ENCODE measurements at regions not wholly inside any gene's neighbourhood (a gene's known extent, or its start where the extent isn't known, plus 50 kb on each side); places are given as distances from the start of the nearest gene placed in this dataset.
"Not testable (repeated sequence)": the region's sequence is repeated elsewhere in the genome, so short reads cannot be mapped to it uniquely, and the experiment has no call there.

DNA sequence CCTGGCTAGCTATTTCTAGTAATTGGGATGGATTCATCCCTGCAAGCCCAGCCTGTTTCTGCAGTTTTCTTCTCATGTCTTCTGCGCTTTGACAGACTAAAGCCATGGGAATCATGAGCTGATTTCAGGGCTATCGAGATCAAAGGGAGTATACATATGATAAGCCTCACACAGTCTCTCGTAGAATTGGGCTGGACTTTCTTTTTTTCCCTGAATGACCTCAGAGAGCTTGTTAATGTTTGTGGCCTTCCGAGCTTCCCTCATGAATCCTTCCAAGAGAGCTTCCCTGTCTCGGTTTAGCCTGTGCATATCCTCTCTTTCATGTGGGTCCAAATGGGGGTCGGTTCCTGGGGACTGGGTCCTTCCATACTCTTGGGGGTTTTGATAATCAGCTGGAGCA is 130.3 kb downstream of the ADRA2C start:
- H3K4me3 ChIP-seq (ENCODE audit: low read depth, low read length) = no peak overlapping the region
- TF ChIP-seq CTCF (IDR thresholded peaks at IDR 0.05; ENCODE audit: low read depth, low read length, missing control alignments) = no peak
- DNase-seq (ENCODE audit: low read depth) = no peak

DNA sequence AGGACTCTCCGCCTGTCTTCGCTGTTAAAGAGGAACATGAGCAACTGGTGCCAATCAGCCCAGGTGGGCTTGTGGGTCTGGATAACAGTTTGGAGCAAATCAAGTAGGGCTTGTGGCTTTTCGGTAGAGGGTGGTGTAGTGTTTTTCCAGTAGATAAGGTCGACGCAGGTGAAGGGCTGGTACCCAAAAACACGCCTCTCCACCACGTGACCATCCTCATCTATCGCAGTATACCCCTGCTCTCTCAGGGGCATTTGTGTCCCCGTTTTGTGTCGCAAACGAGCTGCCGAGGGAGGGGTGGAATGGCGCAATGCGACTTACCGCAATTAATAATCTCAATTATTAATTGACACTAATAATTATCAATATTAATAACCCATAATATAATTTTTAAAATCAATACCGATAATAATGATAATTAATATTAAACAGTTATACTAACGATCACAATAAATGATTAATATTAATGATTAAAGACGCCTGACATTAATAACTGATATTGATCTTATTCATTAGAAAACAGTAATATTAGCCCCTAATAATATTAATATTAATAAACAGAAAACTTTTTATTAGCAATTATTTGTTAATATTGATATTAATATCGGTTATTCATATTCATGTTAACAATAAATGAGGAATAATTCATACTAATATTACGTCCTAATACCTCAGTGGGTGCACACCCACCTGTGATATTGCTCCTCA is 130.8 kb downstream of the ADRA2C start:
- DNase-seq (ENCODE audit: low read depth); H3K4me3 ChIP-seq (ENCODE audit: low read depth, low read length): not testable (repeated sequence)

DNA sequence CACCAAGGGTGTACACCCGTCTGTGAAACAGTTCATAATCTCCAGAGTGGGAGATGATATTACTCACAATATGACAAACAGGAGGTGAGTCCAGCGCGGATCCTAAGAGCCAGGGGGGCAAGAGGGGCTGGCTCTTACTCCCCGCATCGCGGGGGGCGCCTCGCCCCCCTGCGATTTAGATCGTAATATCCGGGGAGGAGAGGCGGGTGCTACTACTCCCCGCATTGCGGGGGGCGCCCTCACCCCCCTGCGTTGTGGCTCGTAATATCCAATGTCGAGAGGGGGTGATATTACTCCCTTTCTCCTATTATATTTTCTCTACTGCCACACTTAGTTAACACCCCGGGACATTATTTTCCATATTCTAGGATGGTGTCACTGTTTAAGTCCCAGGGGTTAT is 131.9 kb downstream of the ADRA2C start:
- DNase-seq (ENCODE audit: low read depth) = no peak
- no peak overlapping the region for H3K4me3 ChIP-seq (ENCODE audit: low read depth, low read length)
- no peak for TF ChIP-seq CTCF (IDR thresholded peaks at IDR 0.05; ENCODE audit: low read depth, low read length, missing control alignments)

DNA sequence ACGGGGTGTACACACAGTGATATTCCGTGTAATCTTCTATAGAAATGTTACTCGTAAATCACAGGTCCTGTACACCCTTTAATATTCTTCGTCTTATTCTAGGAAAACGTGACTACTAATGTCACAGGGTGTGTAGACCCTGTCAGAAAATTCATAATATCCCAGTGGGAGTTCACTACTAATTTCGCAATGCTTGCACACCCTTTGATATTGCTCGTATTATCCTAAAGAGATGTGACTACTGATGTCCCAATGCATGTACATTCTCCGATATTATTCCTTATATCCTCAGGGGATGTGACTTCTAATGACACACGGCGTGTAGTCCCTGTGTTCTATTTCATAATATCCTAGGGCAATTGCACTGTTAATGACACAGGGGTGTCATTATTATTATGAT is 132.7 kb downstream of the ADRA2C start:
- not testable (repeated sequence) for DNase-seq (ENCODE audit: low read depth); H3K4me3 ChIP-seq (ENCODE audit: low read depth, low read length)

DNA sequence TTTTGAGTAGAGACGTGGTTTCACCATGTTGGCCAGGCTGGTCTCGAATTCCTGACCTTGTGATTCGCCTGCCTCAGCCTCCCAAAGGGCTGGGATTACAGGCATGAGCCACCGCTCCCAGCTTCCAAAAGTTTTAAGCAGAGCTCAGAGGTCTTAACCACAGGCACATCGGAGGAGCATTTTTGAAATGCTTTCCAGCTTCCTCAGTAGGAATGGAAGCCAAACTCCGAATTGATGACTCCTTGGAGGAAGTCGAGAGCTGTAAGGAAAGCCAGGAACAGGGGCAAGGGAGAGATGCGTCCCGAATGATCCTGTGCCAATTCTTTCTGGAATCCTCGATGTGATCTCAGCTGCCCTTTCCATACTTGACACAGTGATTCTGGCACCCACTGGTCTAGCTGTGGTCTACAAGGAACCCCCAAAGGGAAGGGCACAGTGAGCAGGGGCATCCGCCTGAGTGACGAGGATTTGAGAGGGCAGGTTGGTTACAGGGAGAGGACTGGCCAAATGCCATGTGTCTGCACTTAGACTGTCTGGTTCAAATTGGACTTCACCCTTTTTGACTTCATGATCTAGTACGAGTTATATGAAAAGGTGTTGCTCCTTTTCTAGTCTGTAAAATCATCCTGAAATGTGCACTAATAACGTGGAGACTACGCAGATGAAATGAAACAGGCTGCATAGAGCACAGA is 138.2 kb downstream of the ADRA2C start:
- not testable (repeated sequence) for DNase-seq (ENCODE audit: low read depth); H3K4me3 ChIP-seq (ENCODE audit: low read depth, low read length)

GRCh38 chr4:3909616-3910015 is 143.4 kb downstream of the ADRA2C start:
- not testable (repeated sequence) for DNase-seq (ENCODE audit: low read depth); H3K4me3 ChIP-seq (ENCODE audit: low read depth, low read length)

DNA sequence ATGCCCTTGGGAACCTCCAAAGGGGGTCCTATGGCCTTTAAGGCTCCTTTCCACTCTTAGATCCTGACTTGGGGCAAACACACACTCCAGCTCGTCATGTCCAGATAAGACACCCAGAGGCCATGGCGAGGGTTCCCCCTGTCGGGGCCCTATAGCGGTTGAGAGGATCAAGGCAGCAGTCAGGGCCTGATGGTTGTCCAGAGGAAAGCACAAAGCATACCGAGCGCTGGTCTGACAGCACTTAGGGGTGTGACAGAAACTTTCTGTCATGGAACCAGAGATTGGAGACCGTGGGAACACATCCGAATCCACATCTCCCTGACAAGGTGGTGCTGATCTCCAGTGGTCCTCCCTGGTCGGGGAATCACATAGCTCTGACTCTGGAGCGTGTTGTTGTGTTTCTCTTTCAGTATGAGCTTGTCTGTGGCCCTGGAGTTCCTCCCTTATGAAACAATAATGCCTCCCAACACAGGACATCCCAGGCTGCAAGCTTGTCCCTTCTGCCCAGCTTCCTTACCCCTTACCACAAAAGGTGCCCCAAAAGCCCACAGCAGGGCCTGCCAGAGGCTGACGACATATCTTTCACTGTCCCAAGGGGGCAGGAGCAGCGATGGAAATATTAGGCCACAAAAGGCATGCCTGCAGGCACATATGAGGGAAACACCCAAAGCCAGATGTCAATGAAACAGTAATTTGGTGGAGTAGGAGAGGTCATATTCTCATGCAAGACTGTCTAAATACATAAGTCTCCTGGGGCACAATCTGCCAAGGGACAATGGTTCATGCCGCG is 144.2 kb downstream of the ADRA2C start:
- DNase-seq (ENCODE audit: low read depth); H3K4me3 ChIP-seq (ENCODE audit: low read depth, low read length): not testable (repeated sequence)

DNA sequence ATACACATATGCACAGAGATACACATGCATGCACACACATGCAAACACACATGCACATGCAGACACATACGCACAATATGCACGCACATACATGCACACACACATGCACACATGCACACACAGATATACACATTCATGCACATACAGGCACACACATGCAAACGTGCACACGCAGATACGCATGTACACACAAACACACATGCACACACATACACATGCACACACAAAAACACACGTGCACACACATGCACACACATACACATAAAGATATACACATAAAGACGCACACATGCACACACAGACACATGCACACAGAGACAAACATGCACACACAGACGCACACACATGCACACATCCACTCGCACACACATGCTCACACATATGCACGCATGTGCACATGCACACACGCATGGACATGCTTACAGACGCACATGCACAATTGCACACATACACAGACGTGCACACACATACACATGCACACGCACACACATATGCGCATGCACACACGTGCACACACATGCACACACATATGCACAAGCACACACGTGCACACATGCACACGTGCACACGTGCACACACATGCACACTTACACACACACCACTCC is 145.2 kb downstream of the ADRA2C start:
- no peak for TF ChIP-seq CTCF (IDR thresholded peaks at IDR 0.05; ENCODE audit: low read depth, low read length, missing control alignments)
- no peak overlapping the region for H3K4me3 ChIP-seq (ENCODE audit: low read depth, low read length)
- DNase-seq (ENCODE audit: low read depth) = no peak

- not testable (repeated sequence) for H3K4me3 ChIP-seq (ENCODE audit: low read depth, low read length); DNase-seq (ENCODE audit: low read depth)
Observed at GRCh38 chr4:3914511-3914910, 148.3 kb downstream of the ADRA2C start.

DNA sequence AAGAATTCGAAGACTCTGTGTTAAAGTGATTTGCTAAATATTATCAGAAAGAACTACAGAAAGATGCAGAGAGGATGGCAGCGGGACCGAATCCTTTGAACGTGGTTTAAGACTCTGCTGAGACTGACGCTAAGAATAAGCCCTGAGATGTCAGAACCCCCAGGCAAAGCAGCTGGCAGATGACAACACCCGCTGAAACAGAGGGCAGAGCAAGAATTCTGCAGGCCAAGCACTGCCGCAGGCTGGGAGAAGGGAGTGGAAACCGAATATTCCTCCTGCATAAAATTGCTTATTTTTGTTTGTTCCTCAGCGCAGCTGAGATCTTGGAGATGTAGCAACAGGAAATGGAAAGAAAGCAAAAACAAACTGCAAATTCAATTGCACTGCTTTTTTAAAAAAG is 153.3 kb downstream of the ADRA2C start:
- DNase-seq (ENCODE audit: low read depth); H3K4me3 ChIP-seq (ENCODE audit: low read depth, low read length): not testable (repeated sequence)

DNA sequence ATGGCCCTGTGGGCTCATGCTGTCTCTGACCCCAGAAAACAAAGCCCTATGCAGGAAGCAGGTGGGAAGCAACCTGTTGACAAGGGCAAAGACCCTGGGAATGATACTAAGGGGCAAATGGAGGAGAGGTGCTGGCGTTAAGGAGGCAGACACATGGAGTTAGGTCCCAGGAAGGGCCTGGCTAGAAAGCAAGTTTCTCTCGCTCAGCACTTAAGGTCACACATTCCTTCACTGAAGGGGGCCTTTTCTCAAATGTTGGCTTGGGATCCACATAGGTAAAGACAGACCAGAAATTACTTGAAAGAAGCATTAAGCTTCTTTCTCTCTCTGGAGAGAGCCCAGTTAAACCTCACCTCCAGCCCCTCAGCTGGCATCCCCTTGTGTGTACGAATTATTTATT is 155.7 kb downstream of the ADRA2C start:
- H3K4me3 ChIP-seq (ENCODE audit: low read depth, low read length); DNase-seq (ENCODE audit: low read depth): not testable (repeated sequence)

- not testable (repeated sequence) for H3K4me3 ChIP-seq (ENCODE audit: low read depth, low read length); DNase-seq (ENCODE audit: low read depth)
Observed at GRCh38 chr4:3925841-3926240, 159.7 kb downstream of the ADRA2C start.

- not testable (repeated sequence) for DNase-seq (ENCODE audit: low read depth); H3K4me3 ChIP-seq (ENCODE audit: low read depth, low read length)
Observed at GRCh38 chr4:3926271-3926670, 160.1 kb downstream of the ADRA2C start.

DNA sequence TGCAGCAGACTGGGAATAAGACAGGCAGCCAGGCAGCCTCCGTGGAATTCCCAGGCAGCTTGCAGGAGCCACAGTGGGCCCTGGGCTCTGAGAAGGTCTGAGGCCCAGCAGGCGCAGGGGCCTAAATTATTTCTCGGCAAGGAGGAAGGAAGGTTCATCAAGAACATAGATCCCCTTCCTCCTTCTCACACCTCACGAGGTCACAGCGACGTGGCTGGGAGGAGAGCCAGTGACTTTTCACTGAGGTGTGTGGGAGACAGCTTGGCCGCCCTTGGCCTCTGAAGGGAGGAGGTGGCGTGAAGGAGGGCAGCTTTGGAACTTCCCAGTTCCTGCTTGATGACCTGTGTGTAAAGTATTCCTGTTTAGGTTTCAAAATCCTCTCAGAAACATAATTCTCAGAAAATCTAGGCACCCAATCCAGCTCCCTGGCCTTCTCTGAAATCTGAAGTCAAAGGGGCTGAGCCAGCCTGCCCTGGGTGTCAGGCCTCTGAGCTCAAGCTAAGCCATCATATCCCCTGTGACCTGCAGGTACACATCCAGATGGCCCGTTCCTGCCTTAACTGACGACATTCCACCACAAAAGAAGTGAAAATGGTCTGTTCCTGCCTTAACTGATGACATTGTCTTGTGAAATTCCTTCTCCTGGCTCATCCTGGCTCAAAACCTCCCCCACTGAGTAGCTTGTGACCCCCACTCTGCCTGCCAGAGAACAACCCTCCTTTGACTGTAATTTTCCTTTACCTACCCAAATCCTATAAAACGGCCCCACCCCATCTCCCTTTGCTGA is 161.0 kb downstream of the ADRA2C start:
- not testable (repeated sequence) for H3K4me3 ChIP-seq (ENCODE audit: low read depth, low read length); DNase-seq (ENCODE audit: low read depth)
